Spleen (tissue), 7 donors: ENCODE measurements at regions not wholly inside any gene's neighbourhood (a gene's known extent, or its start where the extent isn't known, plus 50 kb on each side); places are given as distances from the start of the nearest gene placed in this dataset.

Experiments used
- CTCF ChIP-seq, 11 experiments: fragments of 200-600 bp in 7 of 11; fragments of 450-650 bp in 4 of 11; sonication (generic) in 4 of 11; IDR thresholded peaks in 8 of 11; conservative IDR thresholded peaks in 3 of 11; 1 replicate in 7 of 11; 2 replicates in 4 of 11; pipeline versions ENCODE4 v1.4.0 to v1.8.0; 2016 to 2021; ENCODE audit warnings: antibody characterized with exemption in 11 of 11, inconsistent platforms in 4 of 11, mild to moderate bottlenecking in 1 of 11
- POLR2A ChIP-seq, 3 donors: fragments of 450-650 bp; IDR thresholded peaks; one replicate each; pipeline ENCODE4 v1.5.1; 2017; ENCODE audit warnings: antibody characterized with exemption in 3 of 3, mild to moderate bottlenecking in 1 of 3
- POLR2AphosphoS5 ChIP-seq, 3 donors: sonication (generic); formaldehyde crosslinking; IDR thresholded peaks; one replicate each; pipeline ENCODE4 v1.5.1; 2017; ENCODE audit warnings: antibody characterized with exemption in 3 of 3
- donor health status: DM: no; HTN: no; CAD: no; lungs with moderate emphysema.
- donor health status: DM: no; HTN: no; CAD: no.
- donor health status: DM: no; HTN: no; CAD: no.

GRCh38 chr9:16076511-16076910 lies 523.7 kb downstream of the CCDC171 start:
- no peak for TF ChIP-seq CTCF (IDR thresholded peaks at IDR 0.05 in 8 of 11, conservative IDR thresholded peaks at IDR 0.05 in 3 of 11)
- no peak for TF ChIP-seq POLR2A (IDR thresholded peaks at IDR 0.05)
- no peak for TF ChIP-seq POLR2AphosphoS5 (IDR thresholded peaks at IDR 0.05)
